HG03135 (cell line): ENCODE measurements at regions not wholly inside any gene's neighbourhood (a gene's known extent, or its start where the extent isn't known, plus 50 kb on each side); places are given as distances from the start of the nearest gene placed in this dataset.
A peak's percentile ranks its signal among the peaks of the same experiment; 100 is the strongest.
"Not testable (repeated sequence)": the region's sequence is repeated elsewhere in the genome, so short reads cannot be mapped to it uniquely, and the experiment has no call there.

Source experiments
- ATAC-seq: cut with Tn5 transposase; IDR thresholded peaks from one replicate; pipeline ENCODE4 v1.9.1; 2021; ENCODE audit warnings: mild to moderate bottlenecking, moderate library complexity; ENCODE audit not compliant: unreplicated experiment

GRCh38 chr4:78660559-78660958 is 109.0 kb downstream of the ANXA3 start:
- ATAC-seq: no peak

GRCh38 chr4:78661086-78661690 is 109.6 kb downstream of the ANXA3 start:
- ATAC-seq: no peak

- ATAC-seq: peak; percentile 76
Observed at GRCh38 chr4:78661921-78662521, 110.5 kb downstream of the ANXA3 start.

- ATAC-seq: no peak
Observed at GRCh38 chr4:78662658-78663057, 111.1 kb downstream of the ANXA3 start.

- ATAC-seq: not testable (repeated sequence)
Observed at GRCh38 chr4:78664296-78664695, 111.9 kb upstream of the BMP2K start.

GRCh38 chr4:78665216-78665770 is 110.9 kb upstream of the BMP2K start:
- ATAC-seq: no peak

- ATAC-seq: no peak
Observed at GRCh38 chr4:78666830-78667258, 109.3 kb upstream of the BMP2K start.

GRCh38 chr4:78667325-78667724 is 108.8 kb upstream of the BMP2K start:
- ATAC-seq: no peak

GRCh38 chr4:78667764-78668163 is 108.4 kb upstream of the BMP2K start:
- no peak for ATAC-seq

- ATAC-seq: no peak
Observed at GRCh38 chr4:78669453-78669852, 106.7 kb upstream of the BMP2K start.

- no peak for ATAC-seq
Observed at GRCh38 chr4:78671903-78672815, 104.0 kb upstream of the BMP2K start.

GRCh38 chr4:78673337-78673736 is 102.8 kb upstream of the BMP2K start:
- ATAC-seq: no peak

GRCh38 chr4:78675325-78675724 is 100.8 kb upstream of the BMP2K start:
- no peak for ATAC-seq

- no peak for ATAC-seq
Observed at GRCh38 chr4:78682070-78682469, 94.1 kb upstream of the BMP2K start.

GRCh38 chr4:78683352-78683751 is 92.8 kb upstream of the BMP2K start:
- no peak for ATAC-seq

- ATAC-seq: no peak
Observed at GRCh38 chr4:78684325-78685079, 91.6 kb upstream of the BMP2K start.

GRCh38 chr4:78687818-78688217 is 88.3 kb upstream of the BMP2K start:
- ATAC-seq: no peak

GRCh38 chr4:78688366-78688765 is 87.8 kb upstream of the BMP2K start:
- no peak for ATAC-seq

- ATAC-seq: no peak
Observed at GRCh38 chr4:78689261-78689660, 86.9 kb upstream of the BMP2K start.

- ATAC-seq: no peak
Observed at GRCh38 chr4:78689700-78690323, 86.3 kb upstream of the BMP2K start.
